Glutamatergic neuron (in vitro differentiated cells): ENCODE measurements at regions not wholly inside any gene's neighbourhood (a gene's known extent, or its start where the extent isn't known, plus 50 kb on each side); places are given as distances from the start of the nearest gene placed in this dataset.

ENCODE experiments used
- DNase-seq: peaks from one replicate; pipeline ENCODE4 v3.0.0; 2022
- H3K27ac Mint-ChIP-seq: one replicate; pipeline ENCODE4 v1.8.0; 2020; ENCODE audit warnings: mild to moderate bottlenecking, mixed read lengths, inconsistent platforms; ENCODE audit not compliant: unreplicated experiment
- H3K27me3 Mint-ChIP-seq: one replicate; pipeline ENCODE4 v1.8.0; 2020; ENCODE audit warnings: mild to moderate bottlenecking, moderate library complexity, mixed read lengths, inconsistent platforms; ENCODE audit not compliant: unreplicated experiment
- H3K36me3 Mint-ChIP-seq: one replicate; pipeline ENCODE4 v1.8.0; 2020; ENCODE audit warnings: mild to moderate bottlenecking, mixed read lengths, inconsistent platforms; ENCODE audit not compliant: unreplicated experiment
- H3K4me1 Mint-ChIP-seq: one replicate; pipeline ENCODE4 v1.8.0; 2020; ENCODE audit warnings: mild to moderate bottlenecking, low read depth, mixed read lengths, inconsistent platforms; ENCODE audit not compliant: unreplicated experiment
- H3K4me3 Mint-ChIP-seq: one replicate; pipeline ENCODE4 v1.8.0; 2020; ENCODE audit warnings: mild to moderate bottlenecking, mixed read lengths, inconsistent platforms; ENCODE audit not compliant: unreplicated experiment
- H3K9me3 Mint-ChIP-seq: one replicate; pipeline ENCODE4 v1.8.0; 2020; ENCODE audit warnings: mild to moderate bottlenecking, moderate library complexity, mixed read lengths, inconsistent platforms; ENCODE audit not compliant: unreplicated experiment
- TF ChIP-seq, protein P1 (sequence below): fragments of 200-600 bp; sonication (generic); IDR thresholded peaks from one replicate; pipeline ENCODE4 v1.5.0; 2021; ENCODE audit not compliant: partially characterized antibody, unreplicated experiment

GRCh38 chr12:38384816-38385378, 68.3 kb downstream of the ALG10B start:
- Mint-ChIP-seq H3K4me1 (no peaks in the 10 kb centered on the region), H3K36me3 (no peaks in the 10 kb centered on the region), H3K27ac (no peak overlapping the region), H3K4me3 (no peak overlapping the region), H3K27me3 (no peaks in the 10 kb centered on the region), H3K9me3 (peaks cover 4% of the 10 kb centered on the region)
- peak; percentile 16 for DNase-seq
- TF ChIP-seq, protein P1, sequence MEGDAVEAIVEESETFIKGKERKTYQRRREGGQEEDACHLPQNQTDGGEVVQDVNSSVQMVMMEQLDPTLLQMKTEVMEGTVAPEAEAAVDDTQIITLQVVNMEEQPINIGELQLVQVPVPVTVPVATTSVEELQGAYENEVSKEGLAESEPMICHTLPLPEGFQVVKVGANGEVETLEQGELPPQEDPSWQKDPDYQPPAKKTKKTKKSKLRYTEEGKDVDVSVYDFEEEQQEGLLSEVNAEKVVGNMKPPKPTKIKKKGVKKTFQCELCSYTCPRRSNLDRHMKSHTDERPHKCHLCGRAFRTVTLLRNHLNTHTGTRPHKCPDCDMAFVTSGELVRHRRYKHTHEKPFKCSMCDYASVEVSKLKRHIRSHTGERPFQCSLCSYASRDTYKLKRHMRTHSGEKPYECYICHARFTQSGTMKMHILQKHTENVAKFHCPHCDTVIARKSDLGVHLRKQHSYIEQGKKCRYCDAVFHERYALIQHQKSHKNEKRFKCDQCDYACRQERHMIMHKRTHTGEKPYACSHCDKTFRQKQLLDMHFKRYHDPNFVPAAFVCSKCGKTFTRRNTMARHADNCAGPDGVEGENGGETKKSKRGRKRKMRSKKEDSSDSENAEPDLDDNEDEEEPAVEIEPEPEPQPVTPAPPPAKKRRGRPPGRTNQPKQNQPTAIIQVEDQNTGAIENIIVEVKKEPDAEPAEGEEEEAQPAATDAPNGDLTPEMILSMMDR = peak; percentile 10

DNA sequence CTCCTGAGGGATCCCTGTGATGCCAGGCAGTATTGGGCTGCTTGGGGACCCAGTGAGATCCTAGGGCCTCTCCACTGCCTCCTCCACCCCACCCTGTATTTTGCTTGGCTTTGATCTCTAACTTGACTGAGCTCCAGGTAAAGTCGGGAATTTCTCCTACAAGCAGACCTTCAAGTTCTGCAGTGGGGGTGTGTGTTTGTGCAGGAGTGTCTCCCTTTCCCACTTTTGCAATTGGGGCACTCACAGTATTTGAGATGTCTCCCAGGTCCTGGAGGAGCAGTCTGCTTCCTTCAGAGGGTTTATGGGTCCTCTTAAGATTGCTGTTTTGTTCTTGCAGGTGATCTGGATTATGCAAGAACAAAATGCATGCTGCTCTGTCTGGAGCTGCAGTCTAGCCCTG, 68.9 kb downstream of the ALG10B start:
- DNase-seq = no peak
- Mint-ChIP-seq H3K27me3 (no peaks in the 10 kb centered on the region), H3K27ac (no peak overlapping the region), H3K4me3 (no peak overlapping the region), H3K9me3 (peaks cover 4% of the 10 kb centered on the region), H3K36me3 (no peaks in the 10 kb centered on the region), H3K4me1 (no peaks in the 10 kb centered on the region)
- TF ChIP-seq, protein P1 = no peak

GRCh38 chr12:38386205-38386985, 69.8 kb downstream of the ALG10B start:
- DNase-seq = no peak
- Mint-ChIP-seq H3K9me3 (peaks cover 4% of the 10 kb centered on the region), H3K36me3 (no peaks in the 10 kb centered on the region), H3K27ac (no peak overlapping the region), H3K4me3 (no peak overlapping the region), H3K27me3 (no peaks in the 10 kb centered on the region), H3K4me1 (no peaks in the 10 kb centered on the region)
- TF ChIP-seq, protein P1 = no peak

- Mint-ChIP-seq H3K27me3 (no peaks in the 10 kb centered on the region), H3K4me1 (no peaks in the 10 kb centered on the region), H3K9me3 (no peaks in the 10 kb centered on the region), H3K4me3 (no peak overlapping the region), H3K36me3 (no peaks in the 10 kb centered on the region), H3K27ac (no peak overlapping the region)
- DNase-seq = no peak
- TF ChIP-seq, protein P1 = no peak
Measured at GRCh38 chr12:38389614-38390013, 73.0 kb downstream of the ALG10B start.

DNA sequence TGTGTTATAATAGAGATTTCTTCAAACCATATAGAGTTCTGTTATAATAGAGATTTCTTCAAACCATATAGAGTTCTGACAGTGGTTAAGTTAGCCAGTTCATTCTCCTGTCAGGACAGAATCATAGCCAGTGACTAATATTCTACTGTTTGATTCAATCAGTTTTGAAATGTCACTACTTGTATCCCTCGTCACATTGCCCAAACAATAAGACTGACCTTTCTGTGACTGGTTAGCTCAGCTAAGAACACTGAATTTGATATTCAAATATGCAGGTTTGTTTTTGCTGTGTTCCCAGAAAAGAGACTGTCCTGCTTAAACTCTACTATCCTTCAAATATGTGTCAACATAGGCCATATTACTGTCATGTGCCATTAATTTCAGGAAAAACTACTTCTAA, 74.4 kb downstream of the ALG10B start:
- DNase-seq = no peak
- TF ChIP-seq, protein P1 = no peak
- no peaks in the 10 kb centered on the region for H3K4me1 Mint-ChIP-seq

More for the DNA sequence above, 74.4 kb downstream of the ALG10B start:
- H3K27ac Mint-ChIP-seq = no peak overlapping the region
- no peaks in the 10 kb centered on the region for H3K36me3 Mint-ChIP-seq
- no peaks in the 10 kb centered on the region for H3K9me3 Mint-ChIP-seq
- H3K4me3 Mint-ChIP-seq = no peak overlapping the region
- H3K27me3 Mint-ChIP-seq = no peaks in the 10 kb centered on the region
